Neural progenitor cell (in vitro differentiated cells): ENCODE measurements at regions not wholly inside any gene's neighbourhood (a gene's known extent, or its start where the extent isn't known, plus 50 kb on each side); places are given as distances from the start of the nearest gene placed in this dataset.
"Not testable (repeated sequence)": the region's sequence is repeated elsewhere in the genome, so short reads cannot be mapped to it uniquely, and the experiment has no call there.

Experiments
- CTCF ChIP-seq: fragments of 200-600 bp; sonication (generic); IDR thresholded peaks from 2 replicates; pipeline ENCODE4 v1.5.1; 2017; ENCODE audit warnings: antibody characterized with exemption, mild to moderate bottlenecking
- EZH2 ChIP-seq: fragments of 200-600 bp; sonication (generic); IDR thresholded peaks from 2 replicates; pipeline ENCODE4 v1.6.1; 2017; ENCODE audit warnings: antibody characterized with exemption, mild to moderate bottlenecking, moderate library complexity

- TF ChIP-seq CTCF, EZH2: not testable (repeated sequence)
Measured at GRCh38 chr13:18726524-18726923, 455.1 kb downstream of the TUBA3C start.
